Epithelial cell of proximal tubule (primary cell): ENCODE measurements at regions not wholly inside any gene's neighbourhood (a gene's known extent, or its start where the extent isn't known, plus 50 kb on each side); places are given as distances from the start of the nearest gene placed in this dataset.
A peak's percentile ranks its signal among the peaks of the same experiment; 100 is the strongest.

Experiments
- DNase-seq: peaks from one replicate; pipeline ENCODE4 v3.0.0-alpha.2; 2011; ENCODE audit warnings: low read depth
- H3K4me3 ChIP-seq: 2 replicates; pipeline ENCODE4 v1.5.1; 2011; ENCODE audit warnings: low read depth, mild to moderate bottlenecking, low read length
- CTCF ChIP-seq: conservative IDR thresholded peaks from 2 replicates; pipeline ENCODE4 v1.5.1; 2012; ENCODE audit warnings: low read depth, mild to moderate bottlenecking, low read length

- no peak overlapping the region for H3K4me3 ChIP-seq
- no peak for TF ChIP-seq CTCF
- DNase-seq, result no peak
These were observed 298.6 kb downstream of the CLIC5 start for GRCh38 chr6:45717027-45717426.

GRCh38 chr6:45715508-45715803 lies 300.2 kb downstream of the CLIC5 start:
- no peak for DNase-seq
- no peak for TF ChIP-seq CTCF
- no peak overlapping the region for H3K4me3 ChIP-seq

GRCh38 chr6:45714741-45715507 lies 300.7 kb downstream of the CLIC5 start:
- H3K4me3 ChIP-seq, result no peak overlapping the region
- peak; percentile 96 for TF ChIP-seq CTCF
- DNase-seq, result peak; percentile 66

- TF ChIP-seq CTCF, result no peak
- no peak overlapping the region for H3K4me3 ChIP-seq
- no peak for DNase-seq
These were observed 301.5 kb downstream of the CLIC5 start for GRCh38 chr6:45714006-45714730.
